GM03348 (cell line): ENCODE measurements at regions not wholly inside any gene's neighbourhood (a gene's known extent, or its start where the extent isn't known, plus 50 kb on each side); places are given as distances from the start of the nearest gene placed in this dataset.

Experiments
- DNase-seq: peaks from one replicate; pipeline ENCODE4 v3.0.0; 2012; ENCODE audit warnings: low spot score

DNA sequence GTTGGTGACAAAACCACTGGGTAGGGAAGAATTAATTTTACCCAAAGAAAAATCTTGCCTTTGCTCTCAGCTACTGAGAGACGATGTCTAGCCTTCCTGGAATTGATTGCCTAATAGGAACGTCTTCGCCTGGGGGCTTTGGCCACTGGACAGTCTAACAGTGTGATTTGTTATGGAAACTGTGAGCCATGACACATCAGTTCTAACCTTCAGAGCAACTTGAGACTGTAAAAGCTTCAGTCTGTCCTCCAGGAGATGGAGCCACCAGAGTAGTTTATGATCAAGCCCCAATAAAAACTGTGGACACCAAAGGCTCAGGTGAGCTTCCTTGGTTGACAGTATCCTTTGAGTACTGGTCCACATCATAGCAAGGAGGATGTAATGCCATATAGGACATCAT, 235.8 kb upstream of the TMCO5A start:
- no peak for DNase-seq

DNA sequence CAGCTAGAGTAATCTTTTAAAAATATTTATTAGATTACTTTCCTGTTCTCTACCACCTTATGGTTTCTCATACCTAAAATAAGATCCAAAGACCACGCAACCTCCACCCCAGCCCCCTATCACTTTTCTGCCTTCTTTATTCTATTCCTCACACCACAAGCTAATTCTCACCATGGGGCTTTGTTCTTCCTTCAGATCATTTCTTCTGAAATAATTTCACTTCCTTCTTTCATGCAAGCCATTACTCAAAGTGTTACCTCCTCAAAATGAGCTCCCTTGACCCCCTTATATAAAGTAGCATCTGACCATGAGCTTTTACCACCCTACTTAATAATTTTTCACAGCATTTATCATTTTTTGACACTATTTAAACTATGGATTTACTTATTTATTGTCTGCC, 233.2 kb upstream of the TMCO5A start:
- no peak for DNase-seq

DNA sequence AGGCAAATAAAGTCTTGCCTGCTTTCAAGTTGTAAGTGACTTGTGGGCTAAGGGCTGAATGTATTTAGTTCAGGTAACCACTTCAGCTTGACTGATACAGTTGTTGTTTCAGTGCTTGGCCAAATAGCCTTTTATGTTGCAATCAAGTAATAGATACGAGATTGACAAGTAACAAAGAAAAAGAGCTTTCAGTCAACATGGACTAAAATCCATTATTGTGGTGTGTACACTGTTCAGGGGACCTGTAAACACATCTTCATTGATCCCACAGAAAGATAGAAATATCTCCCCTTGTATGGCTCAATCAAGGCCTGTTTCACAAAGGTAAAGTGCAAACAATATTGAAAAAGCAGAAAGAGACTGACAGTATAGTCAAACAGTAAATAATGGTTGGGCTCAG, 224.8 kb upstream of the TMCO5A start:
- DNase-seq, result no peak

- DNase-seq, result no peak
These were observed 219.3 kb upstream of the TMCO5A start for GRCh38 chr15:37715101-37715500.

GRCh38 chr15:37720267-37720666, 214.2 kb upstream of the TMCO5A start:
- no peak for DNase-seq

DNA sequence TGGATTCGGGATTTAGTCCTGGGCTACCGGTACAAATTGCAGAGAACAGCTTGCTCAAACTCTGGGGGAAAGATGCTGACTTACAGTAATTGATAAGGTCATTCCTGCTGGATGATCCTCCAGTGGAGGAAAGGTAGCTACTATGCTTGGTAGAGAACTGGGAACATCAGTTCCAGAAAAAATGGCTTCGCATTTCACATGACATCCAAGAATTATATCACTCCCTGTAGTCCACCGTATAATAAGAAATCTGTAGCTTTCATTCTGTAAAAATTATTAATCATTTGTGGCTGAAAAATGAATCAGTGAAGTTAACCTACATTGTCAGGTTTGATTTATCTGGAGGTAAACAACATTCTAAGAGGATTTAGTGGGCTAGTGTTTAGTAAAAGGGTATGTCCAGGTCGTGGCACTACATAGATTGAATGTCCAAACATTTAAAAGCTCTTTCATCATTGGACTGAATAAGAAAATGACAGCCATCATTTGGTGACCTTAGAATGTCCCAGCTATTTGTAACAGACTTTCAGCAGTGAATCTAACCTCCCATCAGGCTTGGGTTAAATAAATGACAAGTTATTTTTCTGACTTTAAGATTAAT, 203.2 kb upstream of the TMCO5A start:
- no peak for DNase-seq

GRCh38 chr15:37733628-37734027, 200.8 kb upstream of the TMCO5A start:
- DNase-seq, result no peak

DNA sequence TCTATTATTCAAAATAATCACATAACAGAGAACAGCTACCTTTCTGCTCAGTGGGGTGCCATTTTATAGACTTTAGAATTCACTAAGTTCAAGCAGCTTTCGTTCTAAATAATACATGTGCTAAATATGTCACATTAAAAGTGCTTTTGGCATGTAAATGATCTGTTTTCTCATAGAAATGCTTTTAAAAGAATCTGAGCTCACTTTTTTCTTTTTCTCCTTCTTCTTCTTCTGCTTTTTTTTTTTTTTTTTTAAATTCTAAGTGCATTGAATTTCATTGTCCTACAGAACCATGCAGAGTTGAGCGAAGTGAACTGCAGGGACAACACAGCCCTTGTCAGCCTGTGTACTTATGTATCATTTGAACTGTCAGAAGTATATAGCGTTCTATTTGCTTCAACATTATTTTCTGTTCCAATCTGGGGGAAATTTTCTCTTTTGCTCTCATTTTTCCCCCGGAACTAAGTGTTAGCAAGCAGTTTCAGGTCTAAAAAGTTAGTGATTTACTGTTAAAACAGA, 193.8 kb upstream of the TMCO5A start:
- DNase-seq, result no peak

DNA sequence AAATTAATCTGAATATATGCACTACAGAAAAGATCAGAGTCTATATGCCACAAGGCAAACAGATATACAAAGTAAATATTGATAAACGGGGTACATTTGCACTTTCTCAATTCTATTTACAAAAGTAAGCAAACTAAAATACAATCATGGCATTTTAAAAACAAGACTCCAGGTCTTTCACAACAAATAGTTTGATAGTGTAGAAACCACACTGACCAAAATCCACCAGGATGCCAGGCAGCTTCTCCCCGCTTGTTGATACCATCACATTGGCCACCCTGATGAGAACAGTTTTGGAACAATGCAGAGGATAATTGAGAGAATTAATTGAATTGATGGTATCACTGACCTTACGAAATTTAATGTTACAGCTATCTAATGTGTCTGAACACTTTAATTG, 190.6 kb upstream of the TMCO5A start:
- no peak for DNase-seq

- DNase-seq, result no peak
These were observed 189.9 kb upstream of the TMCO5A start for GRCh38 chr15:37744521-37744920.

GRCh38 chr15:37751401-37751800, 183.0 kb upstream of the TMCO5A start:
- no peak for DNase-seq

DNA sequence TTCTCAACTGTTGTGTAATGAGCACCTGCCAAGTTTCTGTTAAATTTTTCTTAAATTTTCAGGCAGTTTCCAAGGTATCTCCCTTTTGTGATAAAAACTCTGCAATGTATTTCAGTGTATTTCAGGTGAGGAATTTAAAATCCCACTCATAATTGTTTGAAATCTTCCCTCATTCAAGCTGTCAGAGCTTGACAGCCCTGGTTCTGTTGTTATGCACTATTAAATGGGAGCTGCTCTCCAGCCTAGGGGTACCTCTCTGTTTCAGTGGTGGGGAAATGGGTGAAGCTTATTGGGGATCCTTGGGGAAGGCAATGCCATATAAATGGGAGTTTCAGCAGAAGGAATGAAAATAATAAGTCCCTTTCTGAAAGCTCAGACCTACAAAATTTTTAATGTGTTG, 178.0 kb upstream of the TMCO5A start:
- DNase-seq, result no peak

DNA sequence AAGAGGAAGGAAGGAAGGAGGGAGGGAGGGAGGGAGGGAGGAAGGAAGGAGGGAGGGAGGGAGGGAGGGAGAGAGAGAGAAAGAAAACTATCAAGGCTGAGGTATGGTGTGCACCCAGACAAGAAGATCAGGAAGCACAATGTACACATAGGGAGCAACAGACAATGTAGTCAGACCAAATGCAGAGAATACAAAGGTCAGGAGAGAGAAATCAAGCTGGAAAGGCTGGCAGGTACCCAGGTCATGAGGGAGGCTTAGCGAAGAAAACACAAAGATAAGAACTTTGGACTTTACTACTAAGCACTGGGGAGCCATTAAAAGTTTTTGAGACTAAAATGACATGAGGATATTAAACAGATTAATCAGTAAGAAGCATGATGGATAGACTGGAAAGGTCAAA, 176.0 kb upstream of the TMCO5A start:
- no peak for DNase-seq

DNA sequence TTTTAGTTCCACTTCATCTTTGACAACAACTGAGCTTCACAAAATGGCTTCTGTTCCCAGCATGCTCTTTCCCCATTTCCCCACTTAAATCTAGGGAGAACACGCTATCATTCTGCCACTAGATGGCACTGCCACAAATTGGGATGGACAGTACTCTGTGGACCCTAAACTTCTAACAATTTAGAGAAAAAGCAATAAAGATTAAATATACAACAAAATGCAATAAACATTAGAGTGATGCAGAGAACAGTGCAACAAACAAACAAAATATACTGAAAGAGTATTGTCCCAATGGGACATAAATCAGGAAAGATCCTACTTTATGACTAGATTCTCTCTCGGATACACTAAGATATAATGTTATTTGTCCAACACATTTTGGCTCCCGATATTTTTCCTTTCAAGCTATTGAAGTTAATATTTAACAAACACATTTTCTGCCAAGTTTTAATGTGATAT, 169.7 kb upstream of the TMCO5A start:
- DNase-seq, result peak; percentile 59

GRCh38 chr15:37765786-37766185, 168.7 kb upstream of the TMCO5A start:
- DNase-seq, result peak; percentile 14

DNA sequence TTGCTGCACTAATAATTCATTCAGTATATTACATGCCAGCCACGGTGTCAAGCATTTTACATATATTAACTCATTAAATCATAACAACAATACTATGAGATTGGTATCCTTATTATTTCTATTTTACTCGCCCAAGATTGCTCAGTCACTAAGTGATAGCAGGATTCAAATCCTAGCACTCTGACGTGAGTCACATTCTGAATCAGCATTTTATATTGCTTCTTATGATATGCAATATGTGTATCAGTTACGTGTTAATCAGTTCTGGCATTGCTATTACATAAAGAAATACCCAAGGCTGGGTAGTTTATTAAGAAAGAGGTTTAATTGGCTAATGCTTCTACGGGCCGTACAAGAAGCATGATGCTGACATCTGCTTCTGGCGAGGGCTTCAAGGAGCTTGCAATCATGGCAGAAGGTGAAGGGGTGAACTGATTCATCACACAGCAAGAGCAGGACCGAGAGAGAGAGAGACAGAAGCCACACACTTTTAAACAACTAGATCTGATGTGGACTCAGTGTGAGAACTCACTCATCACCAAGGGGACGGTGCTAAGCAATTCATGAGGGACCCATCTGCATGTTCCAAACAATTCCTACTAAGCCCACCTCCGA, 166.5 kb upstream of the TMCO5A start:
- no peak for DNase-seq

GRCh38 chr15:37771465-37771864, 163.0 kb upstream of the TMCO5A start:
- DNase-seq, result no peak

- peak; percentile 68 for DNase-seq
These were observed 161.2 kb upstream of the TMCO5A start for GRCh38 chr15:37773111-37773860.

DNA sequence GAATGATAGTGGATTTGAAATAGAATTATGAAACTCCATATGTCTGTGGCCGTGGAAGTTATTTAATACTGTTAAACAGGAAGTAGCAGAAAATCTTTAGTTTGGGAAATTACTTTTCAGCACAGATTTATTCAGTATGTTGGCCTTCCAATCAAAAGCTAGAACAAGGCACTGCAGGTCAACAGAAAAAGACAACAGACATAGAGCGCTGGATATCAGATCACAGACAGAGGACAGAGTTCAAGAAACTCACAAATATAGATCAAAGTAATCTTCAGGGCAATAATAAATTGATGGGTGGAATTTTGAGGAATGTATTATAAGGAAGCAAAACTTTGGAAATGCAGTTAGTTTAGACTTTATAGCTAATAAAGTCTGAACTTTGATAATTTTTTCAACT, 159.5 kb upstream of the TMCO5A start:
- DNase-seq, result no peak

DNA sequence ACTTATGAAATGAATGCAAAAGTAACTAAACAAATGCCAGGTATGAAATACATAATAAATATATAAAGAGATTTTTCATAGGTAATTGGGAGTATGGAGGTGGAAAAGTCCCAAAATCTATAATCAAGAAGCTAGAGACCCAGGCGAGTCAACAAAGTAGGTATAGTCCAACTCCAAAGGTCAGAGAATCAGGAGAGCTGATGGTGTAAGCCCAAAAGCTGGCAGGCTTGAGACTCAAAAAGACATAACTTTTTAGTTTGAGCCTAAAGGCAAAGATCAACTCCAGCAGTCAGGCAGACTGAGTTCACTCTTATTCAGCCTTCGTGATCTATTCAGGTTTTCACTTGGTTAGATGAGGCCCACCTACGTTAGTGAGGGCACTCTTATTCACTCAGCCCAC, 157.4 kb upstream of the TMCO5A start:
- DNase-seq, result no peak

- no peak for DNase-seq
These were observed 151.2 kb upstream of the TMCO5A start for GRCh38 chr15:37783290-37783689.

DNA sequence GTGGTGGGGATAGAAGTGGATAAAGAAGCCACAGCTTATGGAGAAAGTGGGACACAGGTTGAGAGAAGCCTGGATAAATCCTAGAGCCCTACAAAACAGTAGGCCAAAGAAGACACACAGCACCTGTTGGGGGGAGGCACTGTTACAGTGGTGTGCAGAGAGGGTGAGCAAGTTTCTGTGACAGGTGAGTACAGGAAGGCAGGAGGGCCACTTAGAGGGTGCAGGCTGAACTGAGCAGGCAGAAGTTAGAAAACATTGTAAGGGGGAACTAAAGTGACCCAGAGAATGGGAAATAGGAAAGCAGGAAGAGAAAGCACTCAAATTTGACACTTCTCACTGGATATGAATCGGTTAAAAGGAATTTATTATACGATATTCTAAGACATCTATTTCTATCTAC, 146.1 kb upstream of the TMCO5A start:
- DNase-seq, result no peak

GRCh38 chr15:37788767-37789396, 145.6 kb upstream of the TMCO5A start:
- no peak for DNase-seq
